Endometrium (tissue), 2 donors: ENCODE measurements at regions not wholly inside any gene's neighbourhood (a gene's known extent, or its start where the extent isn't known, plus 50 kb on each side); places are given as distances from the start of the nearest gene placed in this dataset.
A peak's percentile ranks its signal among the peaks of the same experiment; 100 is the strongest.
"Not testable (repeated sequence)": the region's sequence is repeated elsewhere in the genome, so short reads cannot be mapped to it uniquely, and the experiment has no call there.

Experiments used
- FAIRE-seq: peaks from 2 replicates; lab custom pipeline; 2012; peaks lifted over from hg19 to GRCh38; lab: Jason Lieb, UNC
- donor health status: control.
- donor health status: control.

GRCh38 chr11:43135966-43136534, 175.7 kb upstream of the API5 start:
- FAIRE-seq, result no peak

- FAIRE-seq, result no peak
Observed at GRCh38 chr11:43138621-43139140, 173.1 kb upstream of the API5 start.

GRCh38 chr11:43145653-43146052, 166.1 kb upstream of the API5 start:
- FAIRE-seq, result no peak

- FAIRE-seq, result peak; percentile 84
Observed at GRCh38 chr11:43150697-43151096, 161.1 kb upstream of the API5 start.

GRCh38 chr11:43164831-43165230, 147.0 kb upstream of the API5 start:
- no peak for FAIRE-seq

GRCh38 chr11:43165393-43165792, 146.4 kb upstream of the API5 start:
- not testable (repeated sequence) for FAIRE-seq

- FAIRE-seq, result not testable (repeated sequence)
Observed at GRCh38 chr11:43168241-43168640, 143.6 kb upstream of the API5 start.

GRCh38 chr11:43172477-43172876, 139.3 kb upstream of the API5 start:
- no peak for FAIRE-seq

GRCh38 chr11:43177975-43178374, 133.8 kb upstream of the API5 start:
- FAIRE-seq, result no peak

- FAIRE-seq, result not testable (repeated sequence)
Observed at GRCh38 chr11:43194459-43194858, 117.3 kb upstream of the API5 start.

- FAIRE-seq, result no peak
Observed at GRCh38 chr11:43197379-43197778, 114.4 kb upstream of the API5 start.

GRCh38 chr11:43200031-43200430, 111.8 kb upstream of the API5 start:
- FAIRE-seq, result no peak

GRCh38 chr11:43212279-43212678, 99.5 kb upstream of the API5 start:
- FAIRE-seq, result no peak

GRCh38 chr11:43214471-43214870, 97.3 kb upstream of the API5 start:
- FAIRE-seq, result no peak

GRCh38 chr11:43217849-43218248, 93.9 kb upstream of the API5 start:
- no peak for FAIRE-seq

- no peak for FAIRE-seq
Observed at GRCh38 chr11:43222215-43222614, 89.6 kb upstream of the API5 start.

- no peak for FAIRE-seq
Observed at GRCh38 chr11:43223026-43223425, 88.8 kb upstream of the API5 start.

- no peak for FAIRE-seq
Observed at GRCh38 chr11:43234881-43235280, 76.9 kb upstream of the API5 start.

- FAIRE-seq, result no peak
Observed at GRCh38 chr11:43238341-43238740, 73.5 kb upstream of the API5 start.

GRCh38 chr11:43239791-43240190, 72.0 kb upstream of the API5 start:
- FAIRE-seq, result no peak

GRCh38 chr11:43242401-43242800, 69.4 kb upstream of the API5 start:
- no peak for FAIRE-seq

GRCh38 chr11:43243927-43244326, 67.9 kb upstream of the API5 start:
- no peak for FAIRE-seq

- FAIRE-seq, result no peak
Observed at GRCh38 chr11:43245466-43245865, 66.3 kb upstream of the API5 start.

- no peak for FAIRE-seq
Observed at GRCh38 chr11:43250309-43250708, 61.5 kb upstream of the API5 start.

- no peak for FAIRE-seq
Observed at GRCh38 chr11:43261775-43262174, 50.0 kb upstream of the API5 start.
